D721Med (cell line): ENCODE measurements at regions not wholly inside any gene's neighbourhood (a gene's known extent, or its start where the extent isn't known, plus 50 kb on each side); places are given as distances from the start of the nearest gene placed in this dataset.
"Not testable (repeated sequence)": the region's sequence is repeated elsewhere in the genome, so short reads cannot be mapped to it uniquely, and the experiment has no call there.

Experiments
- DNase-seq: peaks from one replicate; pipeline ENCODE4 v3.0.0; 2011; ENCODE audit warnings: low spot score; ENCODE audit not compliant: insufficient read length
- FAIRE-seq: peaks from 2 replicates; lab custom pipeline; 2011; peaks lifted over from hg19 to GRCh38; lab: Jason Lieb, UNC
- TF ChIP-seq, protein P1 (sequence below): IDR thresholded peaks from 2 replicates; pipeline ENCODE4 v1.5.1; 2012; ENCODE audit warnings: mild to moderate bottlenecking, control low read depth; ENCODE audit not compliant: insufficient read depth; ENCODE audit errors: missing control alignments

DNA sequence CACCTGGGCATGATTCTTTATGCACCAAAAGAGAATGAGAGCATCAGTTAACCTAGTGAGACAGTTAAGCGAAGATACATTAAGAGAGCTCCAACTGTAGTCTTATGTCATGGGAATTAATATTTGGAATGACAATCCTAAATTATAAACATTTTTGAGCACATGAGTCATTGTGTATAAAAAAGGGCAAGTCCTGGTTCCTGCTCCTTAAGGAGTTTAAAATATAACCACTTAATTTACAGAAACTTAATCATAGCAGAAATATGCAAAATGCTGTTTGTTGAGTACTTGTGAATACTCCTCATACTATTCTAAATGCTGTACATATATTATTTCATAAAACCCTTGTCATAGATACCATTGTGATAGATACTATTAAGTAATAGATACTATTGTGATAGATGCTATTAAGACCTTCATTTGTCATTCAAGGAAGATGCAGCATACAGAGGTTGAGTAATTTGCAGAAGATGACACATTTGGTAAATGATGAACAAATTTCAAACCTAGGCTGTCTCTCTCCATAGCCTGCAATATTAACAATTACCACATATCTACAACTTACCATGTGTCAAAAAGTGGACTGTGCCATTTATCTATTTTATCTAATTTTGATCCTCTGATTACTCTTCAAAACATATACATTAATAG lies 301.0 kb downstream of the TBC1D4 start:
- no peak for FAIRE-seq
- no peak for DNase-seq
- TF ChIP-seq, protein P1, sequence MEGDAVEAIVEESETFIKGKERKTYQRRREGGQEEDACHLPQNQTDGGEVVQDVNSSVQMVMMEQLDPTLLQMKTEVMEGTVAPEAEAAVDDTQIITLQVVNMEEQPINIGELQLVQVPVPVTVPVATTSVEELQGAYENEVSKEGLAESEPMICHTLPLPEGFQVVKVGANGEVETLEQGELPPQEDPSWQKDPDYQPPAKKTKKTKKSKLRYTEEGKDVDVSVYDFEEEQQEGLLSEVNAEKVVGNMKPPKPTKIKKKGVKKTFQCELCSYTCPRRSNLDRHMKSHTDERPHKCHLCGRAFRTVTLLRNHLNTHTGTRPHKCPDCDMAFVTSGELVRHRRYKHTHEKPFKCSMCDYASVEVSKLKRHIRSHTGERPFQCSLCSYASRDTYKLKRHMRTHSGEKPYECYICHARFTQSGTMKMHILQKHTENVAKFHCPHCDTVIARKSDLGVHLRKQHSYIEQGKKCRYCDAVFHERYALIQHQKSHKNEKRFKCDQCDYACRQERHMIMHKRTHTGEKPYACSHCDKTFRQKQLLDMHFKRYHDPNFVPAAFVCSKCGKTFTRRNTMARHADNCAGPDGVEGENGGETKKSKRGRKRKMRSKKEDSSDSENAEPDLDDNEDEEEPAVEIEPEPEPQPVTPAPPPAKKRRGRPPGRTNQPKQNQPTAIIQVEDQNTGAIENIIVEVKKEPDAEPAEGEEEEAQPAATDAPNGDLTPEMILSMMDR = no peak

DNA sequence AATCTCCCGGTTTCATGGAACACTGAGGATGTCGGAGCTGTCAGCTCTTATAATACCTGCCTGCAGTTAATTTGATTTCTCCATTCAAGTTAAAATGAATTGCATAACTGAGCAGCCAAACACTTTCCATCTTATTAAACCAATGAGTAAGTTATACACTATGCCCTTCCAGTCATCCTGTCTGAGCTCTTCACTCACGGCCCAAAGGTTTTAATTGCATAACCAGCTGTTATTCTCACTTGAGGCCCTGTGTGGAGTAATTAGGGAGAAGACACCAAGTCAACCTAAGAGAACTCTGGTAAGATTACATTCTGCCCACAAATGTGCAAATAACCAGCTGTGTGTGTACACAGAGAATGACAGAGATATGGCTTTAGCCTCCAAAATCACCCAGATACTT lies 303.5 kb downstream of the TBC1D4 start:
- FAIRE-seq (no peak), DNase-seq (no peak)
- TF ChIP-seq, protein P1 = no peak

DNA sequence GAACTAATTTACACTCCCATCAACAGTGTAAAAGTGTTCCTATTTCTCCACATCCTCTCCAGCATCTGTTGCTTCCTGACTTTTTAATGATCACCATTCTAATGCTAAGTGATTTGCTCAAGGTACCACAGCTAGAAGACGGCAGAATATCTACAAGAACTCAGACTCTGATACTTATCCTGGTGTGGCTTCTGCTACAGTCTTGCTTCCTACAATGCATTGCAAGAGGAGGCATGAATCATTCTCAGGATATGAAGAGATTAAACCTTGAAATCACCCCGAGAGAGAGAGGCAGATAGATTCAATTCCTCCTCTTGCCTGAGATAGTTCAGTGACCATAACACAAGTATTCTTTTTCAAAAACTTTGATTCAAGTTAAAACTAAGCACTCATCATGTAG lies 306.4 kb downstream of the TBC1D4 start:
- FAIRE-seq (no peak), DNase-seq (no peak)
- TF ChIP-seq, protein P1 = no peak

DNA sequence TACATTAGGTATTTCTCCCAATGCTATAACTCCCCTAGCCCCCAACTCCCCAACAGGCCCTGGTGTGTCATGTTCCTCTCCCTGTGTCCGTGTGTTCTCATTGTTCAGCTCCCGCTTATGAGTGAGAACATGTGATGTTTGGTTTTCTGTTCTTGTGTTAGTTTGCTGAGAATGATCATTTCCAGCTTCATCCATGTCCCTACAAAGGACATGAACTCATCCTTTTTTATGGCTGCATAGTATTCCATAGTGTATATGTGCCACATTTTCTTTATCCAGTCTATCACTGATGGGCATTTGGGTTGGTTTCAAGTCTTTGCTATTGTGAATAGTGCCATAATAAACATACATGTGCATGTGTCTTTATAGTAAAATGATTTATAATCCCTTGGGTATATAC lies 306.9 kb downstream of the TBC1D4 start:
- DNase-seq, FAIRE-seq: not testable (repeated sequence)

DNA sequence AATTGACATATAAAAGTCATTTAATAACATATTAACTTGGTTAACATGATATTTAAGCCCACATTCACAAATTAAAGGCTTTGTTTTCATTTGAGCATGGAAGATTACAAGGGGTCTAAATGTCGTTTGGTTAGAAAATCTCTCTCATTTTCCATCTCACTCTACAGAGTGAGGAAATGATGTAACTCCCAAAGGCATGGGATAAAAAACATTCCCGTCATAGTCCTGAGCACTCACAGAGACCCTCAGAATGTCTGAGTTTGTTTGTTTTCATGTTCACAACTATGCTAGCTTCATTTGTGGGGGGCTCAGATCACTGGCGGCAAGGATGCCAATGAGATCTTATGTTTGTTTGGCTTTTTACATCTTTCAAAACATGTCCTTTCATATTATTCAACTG lies 307.5 kb downstream of the TBC1D4 start:
- TF ChIP-seq, protein P1 = no peak
- FAIRE-seq (no peak), DNase-seq (no peak)

DNA sequence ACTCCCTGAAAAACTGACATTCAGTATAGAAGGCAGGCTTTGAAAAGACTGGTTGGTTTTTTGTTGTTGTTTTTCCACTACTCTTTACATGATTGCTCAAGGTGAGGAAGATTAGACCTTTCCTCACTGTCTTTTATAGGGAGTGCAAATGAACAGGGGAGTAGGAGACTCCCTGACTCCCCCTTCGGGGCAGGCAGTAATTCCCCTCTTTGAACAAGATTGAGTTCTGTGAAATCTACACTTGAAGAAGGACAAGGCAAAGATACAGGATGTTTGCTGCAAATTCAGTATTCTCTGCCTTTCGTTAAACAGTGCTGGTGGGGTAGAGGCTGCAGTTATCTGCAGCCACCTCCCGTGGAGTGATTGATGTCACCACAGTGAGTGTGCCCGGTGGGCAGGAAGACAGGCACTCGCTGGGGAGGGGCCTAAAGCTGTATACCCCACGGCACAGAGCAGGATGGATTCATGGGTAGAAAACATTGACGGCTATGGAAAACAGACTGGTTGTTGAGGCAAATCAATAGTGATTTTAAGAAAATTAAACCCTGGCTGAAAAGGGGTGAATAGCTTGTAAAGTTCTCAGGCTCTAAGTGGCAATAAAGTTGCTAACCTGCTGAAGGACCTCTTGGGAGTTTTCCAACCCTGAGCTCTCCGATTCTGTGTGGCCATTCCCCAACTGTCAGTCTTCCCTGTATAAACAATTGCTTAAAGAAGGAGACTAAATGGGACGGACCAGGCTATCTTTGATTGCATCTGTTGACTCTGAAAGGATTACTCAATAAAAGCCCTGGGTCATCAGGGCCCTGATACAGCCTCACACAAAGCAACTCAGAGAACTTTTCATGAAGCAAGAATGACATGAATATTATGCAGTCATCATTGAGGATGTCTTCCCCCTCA lies 308.3 kb downstream of the TBC1D4 start:
- DNase-seq (no peak), FAIRE-seq (no peak)
- TF ChIP-seq, protein P1 = no peak

DNA sequence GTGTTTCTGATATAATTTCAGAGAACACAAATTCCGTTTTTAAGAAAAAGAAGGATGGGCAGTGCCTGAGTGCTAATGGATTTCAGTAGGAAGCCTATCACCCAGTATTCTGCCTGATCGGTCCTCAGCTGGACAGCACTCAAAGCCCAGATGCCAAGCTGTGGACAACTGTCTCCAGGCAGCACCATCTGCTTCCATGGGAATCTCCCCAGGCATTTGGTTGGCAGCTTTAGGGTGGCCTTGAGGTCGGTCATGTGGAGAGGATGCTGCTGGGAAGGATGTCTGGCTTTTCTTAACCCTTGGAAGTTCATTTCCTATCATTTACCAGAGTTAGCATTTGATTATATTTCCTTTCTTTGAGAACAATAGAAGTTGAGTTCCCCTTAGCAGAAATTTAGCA lies 311.7 kb downstream of the TBC1D4 start:
- no peak for DNase-seq
- TF ChIP-seq, protein P1 = no peak
- no peak for FAIRE-seq
